ENCODE measurements at regions not wholly inside any gene's neighbourhood (a gene's known extent, or its start where the extent isn't known, plus 50 kb on each side); places are given as distances from the start of the nearest gene placed in this dataset.
A peak's percentile ranks its signal among the peaks of the same experiment; 100 is the strongest.

DNA sequence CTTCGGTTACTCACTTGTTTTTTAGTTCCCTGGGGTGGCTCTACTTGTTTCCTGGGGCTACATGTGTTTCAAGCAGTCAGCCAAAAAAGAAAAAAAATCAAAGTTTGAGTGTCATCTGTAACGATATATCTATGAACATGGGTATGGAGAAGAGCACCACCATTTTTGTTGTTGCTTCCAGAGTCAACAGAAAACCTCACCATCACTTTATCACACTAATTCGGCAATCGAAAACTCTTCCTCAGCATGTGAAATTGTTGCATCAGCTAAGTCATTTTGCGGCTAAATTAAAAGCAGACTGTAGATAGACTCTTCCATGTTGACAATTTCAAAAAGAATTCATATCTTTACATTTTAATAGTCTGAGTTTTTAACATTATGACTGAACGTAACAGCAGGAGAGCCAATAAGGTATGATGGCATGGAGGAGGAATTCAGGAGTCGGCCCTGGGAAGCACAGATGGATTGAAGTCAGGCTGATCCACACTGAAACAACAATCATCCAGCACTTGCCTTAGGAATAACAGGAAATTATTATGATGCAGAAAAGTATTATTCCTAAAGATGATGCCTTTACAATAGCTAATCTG lies 455.7 kb upstream of the KLF6 start:
- TF ChIP-seq, protein P1, sequence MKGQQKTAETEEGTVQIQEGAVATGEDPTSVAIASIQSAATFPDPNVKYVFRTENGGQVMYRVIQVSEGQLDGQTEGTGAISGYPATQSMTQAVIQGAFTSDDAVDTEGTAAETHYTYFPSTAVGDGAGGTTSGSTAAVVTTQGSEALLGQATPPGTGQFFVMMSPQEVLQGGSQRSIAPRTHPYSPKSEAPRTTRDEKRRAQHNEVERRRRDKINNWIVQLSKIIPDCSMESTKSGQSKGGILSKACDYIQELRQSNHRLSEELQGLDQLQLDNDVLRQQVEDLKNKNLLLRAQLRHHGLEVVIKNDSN (CRISPR knock-in tag; IDR thresholded peaks at IDR 0.05), result no peak
- H3K36me3 Mint-ChIP-seq, result peaks cover 5% of the 10 kb centered on the region
- peaks cover 15% of the 10 kb centered on the region for H3K9me3 Mint-ChIP-seq
- H3K4me3 Mint-ChIP-seq, result no peak overlapping the region
- CTCF ChIA-PET, result no interaction called here
- 0 out of 2 replicates have a peak overlapping the region, but pooled peaks have one; percentile 1 for H3K27ac Mint-ChIP-seq
- ATAC-seq (no peak), DNase-seq (ENCODE audit: low spot score) (no peak)
- no peaks in the 10 kb centered on the region for H3K27me3 Mint-ChIP-seq (ENCODE audit: low read depth)
- H3K4me1 Mint-ChIP-seq, result peaks cover 28% of the 10 kb centered on the region
- POLR2A ChIA-PET, result no interaction called here

DNA sequence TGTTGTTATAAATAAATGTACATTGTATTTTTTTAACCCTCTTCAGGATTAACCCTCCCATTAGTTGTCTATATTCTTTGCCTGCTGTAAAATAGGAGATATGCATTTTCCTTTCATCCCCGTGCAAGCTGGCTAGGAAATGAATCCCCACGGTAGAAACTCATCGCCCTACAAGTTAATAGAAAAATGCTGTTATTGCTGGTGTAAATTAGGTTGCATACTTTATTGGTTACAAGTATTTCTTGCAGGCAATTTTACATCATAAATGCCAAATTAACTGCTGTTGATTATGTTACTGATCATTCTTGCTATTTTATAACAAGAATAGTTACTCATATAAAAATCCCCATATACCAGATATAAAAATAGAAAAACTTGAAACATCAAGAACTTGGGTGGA lies 454.2 kb upstream of the KLF6 start:
- H3K27ac Mint-ChIP-seq, result no peak overlapping the region
- ATAC-seq, result no peak
- ChIA-PET POLR2A (no interaction called here), CTCF (interaction anchor here (0.6 kb wide), 1 partner anchor 284 kb away, joined by 5 read pairs; no protein-coding TSS in a partner anchor)
- no peak overlapping the region for H3K4me3 Mint-ChIP-seq
- peaks cover 28% of the 10 kb centered on the region for H3K4me1 Mint-ChIP-seq
- peaks cover 5% of the 10 kb centered on the region for H3K36me3 Mint-ChIP-seq
- H3K9me3 Mint-ChIP-seq, result peaks cover 15% of the 10 kb centered on the region
- no peak for DNase-seq (ENCODE audit: low spot score)
- H3K27me3 Mint-ChIP-seq (ENCODE audit: low read depth), result no peaks in the 10 kb centered on the region
- TF ChIP-seq ZNF396 (CRISPR knock-in tag; IDR thresholded peaks at IDR 0.05; ENCODE audit: borderline replicate concordance), result no peak
- TF ChIP-seq, protein P2, sequence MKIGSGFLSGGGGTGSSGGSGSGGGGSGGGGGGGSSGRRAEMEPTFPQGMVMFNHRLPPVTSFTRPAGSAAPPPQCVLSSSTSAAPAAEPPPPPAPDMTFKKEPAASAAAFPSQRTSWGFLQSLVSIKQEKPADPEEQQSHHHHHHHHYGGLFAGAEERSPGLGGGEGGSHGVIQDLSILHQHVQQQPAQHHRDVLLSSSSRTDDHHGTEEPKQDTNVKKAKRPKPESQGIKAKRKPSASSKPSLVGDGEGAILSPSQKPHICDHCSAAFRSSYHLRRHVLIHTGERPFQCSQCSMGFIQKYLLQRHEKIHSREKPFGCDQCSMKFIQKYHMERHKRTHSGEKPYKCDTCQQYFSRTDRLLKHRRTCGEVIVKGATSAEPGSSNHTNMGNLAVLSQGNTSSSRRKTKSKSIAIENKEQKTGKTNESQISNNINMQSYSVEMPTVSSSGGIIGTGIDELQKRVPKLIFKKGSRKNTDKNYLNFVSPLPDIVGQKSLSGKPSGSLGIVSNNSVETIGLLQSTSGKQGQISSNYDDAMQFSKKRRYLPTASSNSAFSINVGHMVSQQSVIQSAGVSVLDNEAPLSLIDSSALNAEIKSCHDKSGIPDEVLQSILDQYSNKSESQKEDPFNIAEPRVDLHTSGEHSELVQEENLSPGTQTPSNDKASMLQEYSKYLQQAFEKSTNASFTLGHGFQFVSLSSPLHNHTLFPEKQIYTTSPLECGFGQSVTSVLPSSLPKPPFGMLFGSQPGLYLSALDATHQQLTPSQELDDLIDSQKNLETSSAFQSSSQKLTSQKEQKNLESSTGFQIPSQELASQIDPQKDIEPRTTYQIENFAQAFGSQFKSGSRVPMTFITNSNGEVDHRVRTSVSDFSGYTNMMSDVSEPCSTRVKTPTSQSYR (CRISPR knock-in tag; IDR thresholded peaks at IDR 0.05), result no peak
- no peak for TF ChIP-seq ARID4B (CRISPR knock-in tag; IDR thresholded peaks at IDR 0.05; ENCODE audit: borderline replicate concordance)
- TF ChIP-seq, protein P3, sequence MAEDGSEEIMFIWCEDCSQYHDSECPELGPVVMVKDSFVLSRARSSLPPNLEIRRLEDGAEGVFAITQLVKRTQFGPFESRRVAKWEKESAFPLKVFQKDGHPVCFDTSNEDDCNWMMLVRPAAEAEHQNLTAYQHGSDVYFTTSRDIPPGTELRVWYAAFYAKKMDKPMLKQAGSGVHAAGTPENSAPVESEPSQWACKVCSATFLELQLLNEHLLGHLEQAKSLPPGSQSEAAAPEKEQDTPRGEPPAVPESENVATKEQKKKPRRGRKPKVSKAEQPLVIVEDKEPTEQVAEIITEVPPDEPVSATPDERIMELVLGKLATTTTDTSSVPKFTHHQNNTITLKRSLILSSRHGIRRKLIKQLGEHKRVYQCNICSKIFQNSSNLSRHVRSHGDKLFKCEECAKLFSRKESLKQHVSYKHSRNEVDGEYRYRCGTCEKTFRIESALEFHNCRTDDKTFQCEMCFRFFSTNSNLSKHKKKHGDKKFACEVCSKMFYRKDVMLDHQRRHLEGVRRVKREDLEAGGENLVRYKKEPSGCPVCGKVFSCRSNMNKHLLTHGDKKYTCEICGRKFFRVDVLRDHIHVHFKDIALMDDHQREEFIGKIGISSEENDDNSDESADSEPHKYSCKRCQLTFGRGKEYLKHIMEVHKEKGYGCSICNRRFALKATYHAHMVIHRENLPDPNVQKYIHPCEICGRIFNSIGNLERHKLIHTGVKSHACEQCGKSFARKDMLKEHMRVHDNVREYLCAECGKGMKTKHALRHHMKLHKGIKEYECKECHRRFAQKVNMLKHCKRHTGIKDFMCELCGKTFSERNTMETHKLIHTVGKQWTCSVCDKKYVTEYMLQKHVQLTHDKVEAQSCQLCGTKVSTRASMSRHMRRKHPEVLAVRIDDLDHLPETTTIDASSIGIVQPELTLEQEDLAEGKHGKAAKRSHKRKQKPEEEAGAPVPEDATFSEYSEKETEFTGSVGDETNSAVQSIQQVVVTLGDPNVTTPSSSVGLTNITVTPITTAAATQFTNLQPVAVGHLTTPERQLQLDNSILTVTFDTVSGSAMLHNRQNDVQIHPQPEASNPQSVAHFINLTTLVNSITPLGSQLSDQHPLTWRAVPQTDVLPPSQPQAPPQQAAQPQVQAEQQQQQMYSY (CRISPR knock-in tag; IDR thresholded peaks at IDR 0.05), result no peak
- TF ChIP-seq, protein P4, sequence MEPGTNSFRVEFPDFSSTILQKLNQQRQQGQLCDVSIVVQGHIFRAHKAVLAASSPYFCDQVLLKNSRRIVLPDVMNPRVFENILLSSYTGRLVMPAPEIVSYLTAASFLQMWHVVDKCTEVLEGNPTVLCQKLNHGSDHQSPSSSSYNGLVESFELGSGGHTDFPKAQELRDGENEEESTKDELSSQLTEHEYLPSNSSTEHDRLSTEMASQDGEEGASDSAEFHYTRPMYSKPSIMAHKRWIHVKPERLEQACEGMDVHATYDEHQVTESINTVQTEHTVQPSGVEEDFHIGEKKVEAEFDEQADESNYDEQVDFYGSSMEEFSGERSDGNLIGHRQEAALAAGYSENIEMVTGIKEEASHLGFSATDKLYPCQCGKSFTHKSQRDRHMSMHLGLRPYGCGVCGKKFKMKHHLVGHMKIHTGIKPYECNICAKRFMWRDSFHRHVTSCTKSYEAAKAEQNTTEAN (CRISPR knock-in tag; IDR thresholded peaks at IDR 0.05), result no peak
- no peak for TF ChIP-seq ZNF425 (CRISPR knock-in tag; conservative IDR thresholded peaks at IDR 0.05)
- no peak for TF ChIP-seq RELA (CRISPR knock-in tag; IDR thresholded peaks at IDR 0.05; ENCODE audit: borderline replicate concordance)
- TF ChIP-seq E2F5 (CRISPR knock-in tag; IDR thresholded peaks at IDR 0.05), result no peak
- no peak for TF ChIP-seq TEAD1 (CRISPR knock-in tag; IDR thresholded peaks at IDR 0.05)
- TF ChIP-seq, protein P5, sequence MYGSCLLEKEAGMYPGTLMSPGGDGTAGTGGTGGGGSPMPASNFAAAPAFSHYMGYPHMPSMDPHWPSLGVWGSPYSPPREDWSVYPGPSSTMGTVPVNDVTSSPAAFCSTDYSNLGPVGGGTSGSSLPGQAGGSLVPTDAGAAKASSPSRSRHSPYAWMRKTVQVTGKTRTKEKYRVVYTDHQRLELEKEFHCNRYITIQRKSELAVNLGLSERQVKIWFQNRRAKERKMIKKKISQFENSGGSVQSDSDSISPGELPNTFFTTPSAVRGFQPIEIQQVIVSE (CRISPR knock-in tag; IDR thresholded peaks at IDR 0.05; ENCODE audit: borderline replicate concordance), result no peak
- no peak for TF ChIP-seq NFE2L1 (CRISPR knock-in tag; IDR thresholded peaks at IDR 0.05)
- TF ChIP-seq, protein P6, sequence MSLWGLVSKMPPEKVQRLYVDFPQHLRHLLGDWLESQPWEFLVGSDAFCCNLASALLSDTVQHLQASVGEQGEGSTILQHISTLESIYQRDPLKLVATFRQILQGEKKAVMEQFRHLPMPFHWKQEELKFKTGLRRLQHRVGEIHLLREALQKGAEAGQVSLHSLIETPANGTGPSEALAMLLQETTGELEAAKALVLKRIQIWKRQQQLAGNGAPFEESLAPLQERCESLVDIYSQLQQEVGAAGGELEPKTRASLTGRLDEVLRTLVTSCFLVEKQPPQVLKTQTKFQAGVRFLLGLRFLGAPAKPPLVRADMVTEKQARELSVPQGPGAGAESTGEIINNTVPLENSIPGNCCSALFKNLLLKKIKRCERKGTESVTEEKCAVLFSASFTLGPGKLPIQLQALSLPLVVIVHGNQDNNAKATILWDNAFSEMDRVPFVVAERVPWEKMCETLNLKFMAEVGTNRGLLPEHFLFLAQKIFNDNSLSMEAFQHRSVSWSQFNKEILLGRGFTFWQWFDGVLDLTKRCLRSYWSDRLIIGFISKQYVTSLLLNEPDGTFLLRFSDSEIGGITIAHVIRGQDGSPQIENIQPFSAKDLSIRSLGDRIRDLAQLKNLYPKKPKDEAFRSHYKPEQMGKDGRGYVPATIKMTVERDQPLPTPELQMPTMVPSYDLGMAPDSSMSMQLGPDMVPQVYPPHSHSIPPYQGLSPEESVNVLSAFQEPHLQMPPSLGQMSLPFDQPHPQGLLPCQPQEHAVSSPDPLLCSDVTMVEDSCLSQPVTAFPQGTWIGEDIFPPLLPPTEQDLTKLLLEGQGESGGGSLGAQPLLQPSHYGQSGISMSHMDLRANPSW (CRISPR knock-in tag; conservative IDR thresholded peaks at IDR 0.05; ENCODE audit: low read depth), result no peak
